ENCODE measurements at regions not wholly inside any gene's neighbourhood (a gene's known extent, or its start where the extent isn't known, plus 50 kb on each side); places are given as distances from the start of the nearest gene placed in this dataset.

DNA sequence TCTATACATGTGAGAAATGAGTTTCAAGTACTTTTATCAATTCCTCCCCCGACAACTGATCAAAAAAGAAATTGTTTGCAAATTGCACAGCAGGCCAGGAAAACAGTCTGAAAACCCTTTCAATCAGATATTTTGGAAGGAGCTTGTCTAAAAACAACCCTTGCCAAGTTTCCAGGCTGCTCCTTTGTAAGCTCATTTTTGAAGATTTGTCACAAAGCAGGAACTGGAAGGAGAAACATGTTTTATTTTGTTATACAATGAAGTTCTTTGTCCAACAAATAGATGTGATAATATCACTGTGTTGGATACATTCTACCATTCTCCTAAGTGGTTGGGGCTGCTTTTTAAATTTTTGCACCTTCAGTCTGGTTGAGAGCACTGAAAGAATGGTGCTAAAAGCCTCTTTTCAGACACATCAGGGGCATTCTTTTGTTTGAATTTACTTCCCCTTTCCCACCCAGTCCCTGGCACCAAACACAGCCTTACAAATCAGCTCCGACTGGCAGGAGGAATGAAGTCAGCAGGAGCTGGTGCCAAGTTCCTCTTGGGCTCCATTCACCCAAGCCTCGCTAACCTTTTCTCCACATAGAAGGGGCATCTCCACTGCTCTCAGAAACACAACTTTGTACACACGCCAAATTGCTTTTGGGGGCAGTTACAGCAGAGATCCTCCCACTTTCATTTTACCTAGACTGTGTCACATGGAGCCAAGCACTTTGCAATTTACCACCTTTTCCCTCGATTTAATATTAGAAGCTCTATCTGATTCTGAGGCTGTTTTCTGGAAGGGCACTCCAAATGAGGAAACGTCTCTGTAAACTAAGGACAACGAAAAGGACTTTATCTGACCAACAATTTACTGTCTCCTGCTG is 88.0 kb downstream of the C1D start:
- peak; percentile 54 for DNase-seq (ENCODE audit: low spot score)

- no peak for DNase-seq (ENCODE audit: low spot score)
Observed at GRCh38 chr2:67977464-67977863, 85.3 kb downstream of the C1D start.

- no peak for DNase-seq (ENCODE audit: low spot score)
Observed at GRCh38 chr2:67982956-67983355, 79.8 kb downstream of the C1D start.

DNA sequence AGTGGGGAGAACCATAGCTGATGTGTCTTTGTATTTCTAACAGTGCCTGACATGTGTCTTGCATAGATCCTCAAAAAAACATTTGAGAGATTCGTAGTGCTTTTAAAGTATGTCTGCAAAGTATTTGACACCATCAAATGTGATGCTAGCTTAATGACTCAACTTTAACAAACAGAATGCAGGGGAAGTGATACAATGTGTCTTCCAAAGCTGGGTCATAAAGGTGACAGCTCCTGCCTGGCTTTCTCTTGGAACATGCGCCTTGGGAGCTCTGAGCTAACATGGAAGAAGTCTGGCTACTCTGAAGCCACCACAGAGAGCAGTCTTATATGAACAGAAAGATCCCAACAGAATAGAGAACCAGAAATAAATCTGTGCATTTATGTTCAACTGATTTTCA is 78.2 kb downstream of the C1D start:
- DNase-seq (ENCODE audit: low spot score) = no peak

DNA sequence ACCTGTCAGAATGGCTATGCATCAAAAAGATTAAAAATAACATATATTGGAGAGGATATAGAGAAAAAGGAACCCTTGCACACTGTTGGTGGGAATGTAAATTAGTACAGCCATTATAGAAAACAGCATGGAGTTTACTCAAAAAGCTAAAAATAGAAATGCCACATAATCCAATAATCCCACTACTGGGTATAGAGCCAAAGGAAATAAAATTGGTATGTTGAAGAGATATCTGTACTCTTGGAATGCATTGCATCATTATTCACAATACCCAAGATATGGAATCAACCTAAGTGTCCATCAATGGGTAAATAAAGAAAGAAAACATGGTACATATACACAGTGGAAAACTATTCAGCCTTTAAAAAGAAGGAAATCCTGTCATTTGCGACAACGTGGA is 77.2 kb downstream of the C1D start:
- DNase-seq (ENCODE audit: low spot score) = no peak

GRCh38 chr2:67986258-67986657 is 76.5 kb downstream of the C1D start:
- no peak for DNase-seq (ENCODE audit: low spot score)

Measured in mucosa of gallbladder (tissue), 1 donor.